H1 (cell line): ENCODE measurements at regions not wholly inside any gene's neighbourhood (a gene's known extent, or its start where the extent isn't known, plus 50 kb on each side); places are given as distances from the start of the nearest gene placed in this dataset.

ENCODE experiments used
- FOSL1 ChIP-seq: IDR thresholded peaks from 2 replicates; pipeline ENCODE4 v1.6.1; 2011; ENCODE audit warnings: mild to moderate bottlenecking, low read depth, low read length, moderate library complexity; ENCODE audit not compliant: insufficient read depth
- POU5F1 ChIP-seq: IDR thresholded peaks from 2 replicates; pipeline ENCODE4 v1.6.1; 2011; ENCODE audit warnings: low read depth, mild to moderate bottlenecking, low read length, moderate library complexity
- RNF2 ChIP-seq: fragments of 200-900, 300-1000 bp; sonication (generic); IDR thresholded peaks from 2 replicates; pipeline ENCODE4 v1.7.1; 2016; ENCODE audit warnings: borderline replicate concordance, low read depth, mild to moderate bottlenecking, antibody characterized with exemption, low read length; ENCODE audit not compliant: poor library complexity, severe bottlenecking; ENCODE audit errors: missing control alignments

- TF ChIP-seq FOSL1 (no peak), RNF2 (no peak), POU5F1 (no peak)
Measured at GRCh38 chr18:55121397-55122170, 162.3 kb upstream of the CCDC68 start (continued).
